ENCODE measurements at regions not wholly inside any gene's neighbourhood (a gene's known extent, or its start where the extent isn't known, plus 50 kb on each side); places are given as distances from the start of the nearest gene placed in this dataset.

GRCh38 chr12:103012884-103013283 is 55.4 kb downstream of the ASCL1 start:
- TF ChIP-seq CTCF (IDR thresholded peaks at IDR 0.05): no peak
- no peak for TF ChIP-seq POLR2A (IDR thresholded peaks at IDR 0.05)

All from lower leg skin (tissue), 3 donors.